Gastrocnemius medialis (tissue), 4 donors: ENCODE measurements at regions not wholly inside any gene's neighbourhood (a gene's known extent, or its start where the extent isn't known, plus 50 kb on each side); places are given as distances from the start of the nearest gene placed in this dataset.

Experiments used
- ATAC-seq, 2 donors: fragments of 150-250 bp; one replicate each; pipeline ENCODE4 v1.9.1; 2016
- DNase-seq, 2 donors: peaks; one replicate each; pipeline ENCODE4 v3.0.0-alpha.2; 2019
- H3K27ac ChIP-seq, 4 donors: fragments of 200-600 bp; sonication (generic); 1 replicate in 1 of 4; 2 replicates in 3 of 4; pipeline ENCODE4 v1.5.1; 2016 to 2018; ENCODE audit warnings: mild to moderate bottlenecking in 2 of 4, moderate library complexity in 1 of 4
- H3K27me3 ChIP-seq, 3 donors: fragments of 200-600 bp; sonication (generic) in 2 of 3; 1 replicate in 1 of 3; 2 replicates in 2 of 3; pipeline versions ENCODE4 v1.5.1 to v1.6.0; 2016 to 2019; ENCODE audit warnings: mild to moderate bottlenecking in 1 of 3, moderate library complexity in 1 of 3
- H3K36me3 ChIP-seq, 2 donors: fragments of 200-600 bp; sonication (generic) in 1 of 2; one replicate each; pipeline ENCODE4 v1.5.1; 2017 to 2018
- H3K4me1 ChIP-seq, 2 donors: fragments of 200-600 bp; sonication (generic) in 1 of 2; one replicate each; pipeline ENCODE4 v1.5.1; 2016 to 2017; ENCODE audit warnings: mild to moderate bottlenecking in 2 of 2
- H3K4me3 ChIP-seq, 4 donors: fragments of 200-600 bp; sonication (generic) in 3 of 4; 1 replicate in 1 of 4; 2 replicates in 3 of 4; pipeline ENCODE4 v1.5.1; 2016 to 2019; ENCODE audit warnings: mild to moderate bottlenecking in 2 of 4
- H3K9me3 ChIP-seq, 3 donors: fragments of 200-600 bp; sonication (generic) in 2 of 3; 1 replicate in 1 of 3; 2 replicates in 2 of 3; pipeline ENCODE4 v1.5.1; 2016 to 2019
- POLR2A ChIP-seq, 2 donors: fragments of 450-650 bp; IDR thresholded peaks; one replicate each; pipeline ENCODE4 v1.6.1; 2017; ENCODE audit warnings: antibody characterized with exemption in 2 of 2, mild to moderate bottlenecking in 2 of 2, moderate library complexity in 2 of 2
- in situ Hi-C, 4 donors: fragments of 200-750 bp; cut with MboI; loops; one replicate each; pipeline versions ENCODE4 v1.15.0 to v1.8.0; 2017; ENCODE audit warnings: low sequenced_read_pairs in 4 of 4
- intact Hi-C: fragments of 100-400 bp; cut with DNase I; formaldehyde crosslinking; loops from one replicate; pipeline ENCODE4 v1.15.1; 2023; ENCODE audit warnings: low total_unique reads
- TF ChIP-seq, protein P1 (sequence below), 5 experiments: fragments of 450-650 bp in 3 of 5; fragments of 200-600 bp in 2 of 5; sonication (generic) in 2 of 5; IDR thresholded peaks in 4 of 5; conservative IDR thresholded peaks in 1 of 5; 1 replicate in 4 of 5; 2 replicates in 1 of 5; pipeline ENCODE4 v1.5.1; 2016 to 2019; ENCODE audit warnings: antibody characterized with exemption in 5 of 5, mild to moderate bottlenecking in 3 of 5, moderate library complexity in 3 of 5

DNA sequence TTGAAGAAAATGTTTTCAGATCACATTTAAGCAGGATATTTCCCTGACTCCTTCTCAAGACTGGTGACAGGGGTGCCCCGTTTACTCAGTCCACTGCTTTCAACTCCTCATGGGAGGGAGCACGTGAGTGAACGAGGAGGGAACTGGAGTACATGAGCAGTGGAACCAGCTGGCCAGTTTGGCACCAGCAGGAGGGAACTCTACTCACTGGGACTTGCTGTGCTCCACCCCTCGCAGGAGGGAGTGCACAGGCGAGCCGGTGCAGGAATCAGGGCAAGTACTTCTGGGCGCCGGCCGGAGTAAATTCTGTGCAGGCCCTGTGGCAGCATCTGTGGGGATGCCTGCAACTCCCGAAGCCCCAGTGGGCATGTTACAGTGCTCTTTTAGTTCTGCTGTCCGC, 1941.1 kb upstream of the C9orf72 start:
- no peaks in the 10 kb centered on the region for H3K36me3 ChIP-seq
- intact Hi-C loops, result no loop called here
- ATAC-seq (no peak), DNase-seq (no peak)
- H3K9me3 ChIP-seq, result no peaks in the 10 kb centered on the region
- in situ Hi-C loops, result no loop called here
- TF ChIP-seq, protein P1, sequence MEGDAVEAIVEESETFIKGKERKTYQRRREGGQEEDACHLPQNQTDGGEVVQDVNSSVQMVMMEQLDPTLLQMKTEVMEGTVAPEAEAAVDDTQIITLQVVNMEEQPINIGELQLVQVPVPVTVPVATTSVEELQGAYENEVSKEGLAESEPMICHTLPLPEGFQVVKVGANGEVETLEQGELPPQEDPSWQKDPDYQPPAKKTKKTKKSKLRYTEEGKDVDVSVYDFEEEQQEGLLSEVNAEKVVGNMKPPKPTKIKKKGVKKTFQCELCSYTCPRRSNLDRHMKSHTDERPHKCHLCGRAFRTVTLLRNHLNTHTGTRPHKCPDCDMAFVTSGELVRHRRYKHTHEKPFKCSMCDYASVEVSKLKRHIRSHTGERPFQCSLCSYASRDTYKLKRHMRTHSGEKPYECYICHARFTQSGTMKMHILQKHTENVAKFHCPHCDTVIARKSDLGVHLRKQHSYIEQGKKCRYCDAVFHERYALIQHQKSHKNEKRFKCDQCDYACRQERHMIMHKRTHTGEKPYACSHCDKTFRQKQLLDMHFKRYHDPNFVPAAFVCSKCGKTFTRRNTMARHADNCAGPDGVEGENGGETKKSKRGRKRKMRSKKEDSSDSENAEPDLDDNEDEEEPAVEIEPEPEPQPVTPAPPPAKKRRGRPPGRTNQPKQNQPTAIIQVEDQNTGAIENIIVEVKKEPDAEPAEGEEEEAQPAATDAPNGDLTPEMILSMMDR (IDR thresholded peaks at IDR 0.05 in 4 of 5, conservative IDR thresholded peaks at IDR 0.05 in 1 of 5), result no peak
- TF ChIP-seq POLR2A (IDR thresholded peaks at IDR 0.05), result no peak
- no peak overlapping the region for H3K27ac ChIP-seq
- no peak overlapping the region for H3K4me3 ChIP-seq
- H3K27me3 ChIP-seq, result no peaks in the 10 kb centered on the region
- H3K4me1 ChIP-seq, result no peaks in the 10 kb centered on the region

DNA sequence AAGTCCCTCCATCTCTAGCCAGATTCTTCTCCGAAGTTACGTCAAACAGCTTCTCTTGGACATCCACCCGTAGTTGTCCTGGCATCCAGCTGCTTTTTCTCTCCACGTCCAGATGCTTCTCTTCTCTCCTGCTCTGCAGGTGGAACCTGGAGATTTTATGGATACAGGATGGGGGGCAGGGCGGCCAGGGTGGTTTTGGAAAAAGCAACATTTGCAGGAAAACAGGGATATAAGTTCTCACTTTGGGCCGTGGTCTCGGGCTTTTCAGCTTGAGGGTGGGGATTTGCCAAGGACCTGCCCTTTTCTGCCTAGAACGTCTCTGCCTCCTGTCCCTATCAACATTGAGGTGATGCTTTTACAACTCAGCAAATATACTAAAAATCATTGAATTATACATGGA, 1941.6 kb upstream of the C9orf72 start:
- no peak for TF ChIP-seq POLR2A (IDR thresholded peaks at IDR 0.05)
- TF ChIP-seq, protein P1 (IDR thresholded peaks at IDR 0.05 in 4 of 5, conservative IDR thresholded peaks at IDR 0.05 in 1 of 5), result no peak
- no peaks in the 10 kb centered on the region for H3K9me3 ChIP-seq
- no peak for DNase-seq
- no peaks in the 10 kb centered on the region for H3K36me3 ChIP-seq
- intact Hi-C loops (no loop called here), in situ Hi-C loops (no loop called here)
- H3K4me3 ChIP-seq, result no peak overlapping the region
- no peaks in the 10 kb centered on the region for H3K27me3 ChIP-seq
- H3K4me1 ChIP-seq, result no peaks in the 10 kb centered on the region
- no peak for ATAC-seq
- H3K27ac ChIP-seq, result no peak overlapping the region

DNA sequence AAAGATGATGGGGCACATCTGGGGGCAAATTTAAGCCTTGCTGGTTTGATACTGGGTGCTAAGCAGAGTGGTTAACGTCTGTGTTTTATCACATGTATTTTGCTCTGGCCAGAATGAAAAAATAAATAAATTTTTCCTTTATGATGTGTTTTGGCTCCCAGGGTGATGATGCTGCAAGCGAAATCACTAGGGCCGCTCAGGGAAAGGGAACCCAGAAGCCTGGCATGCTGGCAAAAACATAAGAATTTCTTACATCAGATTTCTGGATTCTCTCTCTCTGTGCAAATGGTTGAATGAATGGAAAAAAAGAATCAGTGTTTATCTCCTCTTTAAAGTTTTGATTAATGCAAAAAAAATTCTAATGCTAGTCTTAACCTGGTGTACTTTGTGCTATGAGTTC, 1975.2 kb upstream of the C9orf72 start:
- no peak overlapping the region for H3K27ac ChIP-seq
- DNase-seq (no peak), ATAC-seq (no peak)
- no peaks in the 10 kb centered on the region for H3K4me1 ChIP-seq
- TF ChIP-seq, protein P1 (IDR thresholded peaks at IDR 0.05 in 4 of 5, conservative IDR thresholded peaks at IDR 0.05 in 1 of 5), result no peak
- TF ChIP-seq POLR2A (IDR thresholded peaks at IDR 0.05), result no peak
- no peaks in the 10 kb centered on the region for H3K27me3 ChIP-seq
- H3K36me3 ChIP-seq, result no peaks in the 10 kb centered on the region
- H3K9me3 ChIP-seq, result no peaks in the 10 kb centered on the region
- H3K4me3 ChIP-seq, result no peak overlapping the region
- intact Hi-C loops, result no loop called here
- in situ Hi-C loops, result no loop called here

DNA sequence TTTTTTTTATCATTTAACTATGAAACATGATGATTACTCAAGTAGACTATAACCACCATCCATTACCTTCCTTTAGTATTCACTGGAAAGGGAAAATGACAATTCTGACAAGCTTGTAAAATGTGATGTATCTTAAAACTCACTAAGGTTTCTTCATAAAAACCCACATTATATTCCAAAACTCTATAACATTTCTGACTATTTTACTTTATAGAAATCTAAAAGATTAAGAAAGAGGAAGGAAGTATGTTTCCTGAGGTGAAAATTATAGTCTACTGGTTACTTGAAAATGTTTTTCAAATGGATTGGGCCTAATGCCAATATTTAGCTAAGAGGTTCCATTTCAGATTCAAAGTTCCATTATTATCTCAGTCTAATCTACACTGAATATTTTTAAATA, 1982.2 kb upstream of the C9orf72 start:
- H3K27me3 ChIP-seq, result no peaks in the 10 kb centered on the region
- no peak for TF ChIP-seq POLR2A (IDR thresholded peaks at IDR 0.05)
- TF ChIP-seq, protein P1 (IDR thresholded peaks at IDR 0.05 in 4 of 5, conservative IDR thresholded peaks at IDR 0.05 in 1 of 5), result no peak
- ATAC-seq (no peak), DNase-seq (no peak)
- in situ Hi-C loops (no loop called here), intact Hi-C loops (no loop called here)
- no peaks in the 10 kb centered on the region for H3K4me1 ChIP-seq
- H3K9me3 ChIP-seq, result no peaks in the 10 kb centered on the region
- H3K27ac ChIP-seq, result no peak overlapping the region
- H3K36me3 ChIP-seq, result no peaks in the 10 kb centered on the region
- no peak overlapping the region for H3K4me3 ChIP-seq

DNA sequence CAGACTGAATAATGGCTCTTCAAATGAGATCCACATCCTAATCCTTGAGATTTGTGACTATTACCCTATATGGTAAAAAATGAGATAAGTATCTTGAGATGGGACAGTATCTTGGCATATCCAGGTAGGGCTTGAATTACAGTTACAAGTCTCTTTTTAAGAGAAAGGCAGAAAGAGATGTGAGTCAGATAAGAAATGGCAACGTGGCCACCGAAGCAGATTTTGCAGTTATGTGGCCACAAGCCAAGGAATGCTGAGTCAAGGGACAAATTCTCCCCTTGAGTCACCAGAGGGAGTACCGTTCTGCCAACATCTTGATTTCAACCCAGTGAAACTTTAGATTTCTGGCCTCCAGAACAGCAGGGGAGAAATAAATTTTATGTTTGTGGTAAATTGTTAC, 1983.0 kb upstream of the C9orf72 start:
- Histone ChIP-seq H3K4me3 (no peak overlapping the region), H3K4me1 (no peaks in the 10 kb centered on the region), H3K36me3 (no peaks in the 10 kb centered on the region), H3K27ac (no peak overlapping the region), H3K27me3 (no peaks in the 10 kb centered on the region), H3K9me3 (no peaks in the 10 kb centered on the region)
- no peak for TF ChIP-seq POLR2A (IDR thresholded peaks at IDR 0.05)
- TF ChIP-seq, protein P1 (IDR thresholded peaks at IDR 0.05 in 4 of 5, conservative IDR thresholded peaks at IDR 0.05 in 1 of 5), result no peak
- in situ Hi-C loops, result no loop called here
- intact Hi-C loops, result no loop called here
- peak in 1 of 2 donors; percentile 25 for DNase-seq
- ATAC-seq, result no peak
